ENCODE measurements at regions not wholly inside any gene's neighbourhood (a gene's known extent, or its start where the extent isn't known, plus 50 kb on each side); places are given as distances from the start of the nearest gene placed in this dataset.

DNA sequence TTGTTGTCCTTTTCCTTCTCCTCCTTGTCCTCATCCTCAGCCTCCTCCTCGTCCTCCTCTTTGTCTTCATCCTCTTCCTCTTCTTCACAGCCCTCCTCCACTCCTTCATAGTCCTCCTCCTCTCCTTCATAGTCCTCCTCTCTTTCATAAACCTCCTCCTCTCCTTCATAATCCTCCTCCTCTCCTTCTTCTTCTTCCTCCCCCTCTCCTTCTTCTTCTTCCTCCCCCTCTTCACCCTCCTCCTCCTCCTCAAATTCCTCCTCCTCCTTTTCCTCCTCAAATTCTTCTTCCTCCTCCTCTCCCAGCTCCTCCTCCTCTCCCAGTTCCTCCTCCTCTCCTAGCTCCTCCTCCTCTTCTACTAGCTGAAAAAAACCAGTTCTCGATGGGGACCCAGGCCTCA lies 143.8 kb upstream of the RADX start:
- in situ Hi-C loops (cut with HindIII; ENCODE audit: extremely low pct_ligation_motif_present, low pct_unique_long_range_greater_than_20kb) = no loop called here
- no peak for DNase-seq (ENCODE audit: low spot score)
- intact Hi-C loops (cut with micrococcal nuclease; ENCODE audit: unreplicated experiment) = no loop called here
- H2AFZ ChIP-seq (ENCODE audit: low read length) = no peak overlapping the region
- H3K27me3 ChIP-seq (ENCODE audit: control insufficient read depth in 1 of 2, insufficient read depth in 2 of 2, low read length in 2 of 2) = no peaks in the 10 kb centered on the region
- BruUV-seq (replicated peaks) = no TSS peak
- 5% methylated on average over 2 of the region's 2 CpGs for WGBS (ENCODE audit: low lambda C conversion rate)
- no peaks in the 10 kb centered on the region for H3K9me3 ChIP-seq (ENCODE audit: low read length)
- H3K4me2 ChIP-seq (ENCODE audit: low read depth, low read length) = no peak overlapping the region
- TF ChIP-seq, protein P1, sequence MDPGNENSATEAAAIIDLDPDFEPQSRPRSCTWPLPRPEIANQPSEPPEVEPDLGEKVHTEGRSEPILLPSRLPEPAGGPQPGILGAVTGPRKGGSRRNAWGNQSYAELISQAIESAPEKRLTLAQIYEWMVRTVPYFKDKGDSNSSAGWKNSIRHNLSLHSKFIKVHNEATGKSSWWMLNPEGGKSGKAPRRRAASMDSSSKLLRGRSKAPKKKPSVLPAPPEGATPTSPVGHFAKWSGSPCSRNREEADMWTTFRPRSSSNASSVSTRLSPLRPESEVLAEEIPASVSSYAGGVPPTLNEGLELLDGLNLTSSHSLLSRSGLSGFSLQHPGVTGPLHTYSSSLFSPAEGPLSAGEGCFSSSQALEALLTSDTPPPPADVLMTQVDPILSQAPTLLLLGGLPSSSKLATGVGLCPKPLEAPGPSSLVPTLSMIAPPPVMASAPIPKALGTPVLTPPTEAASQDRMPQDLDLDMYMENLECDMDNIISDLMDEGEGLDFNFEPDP (CRISPR knock-in tag; conservative IDR thresholded peaks at IDR 0.05) = no peak
- no peak for TF ChIP-seq ETV5 (CRISPR knock-in tag; IDR thresholded peaks at IDR 0.05; ENCODE audit: borderline replicate concordance)
- no peak for TF ChIP-seq YEATS2 (CRISPR knock-in tag; IDR thresholded peaks at IDR 0.05; ENCODE audit: borderline replicate concordance)
- no peak for TF ChIP-seq ZNF747 (CRISPR knock-in tag; IDR thresholded peaks at IDR 0.05; ENCODE audit: borderline replicate concordance)
- FAIRE-seq = no peak
- no peaks in the 10 kb centered on the region for H3K4me1 ChIP-seq (ENCODE audit: insufficient read depth, low read length)
- ATAC-seq = no peak
- POLR2A ChIA-PET = no interaction called here
- H3K4me3 ChIP-seq (replicated peaks in 1 of 3; ENCODE audit: insufficient read depth in 1 of 3, low read depth in 2 of 3, low read length in 3 of 3) = no peak overlapping the region
- CTCF ChIA-PET (ENCODE audit: low intra/inter-chr PET ratio, low total read pairs) = no interaction called here
- no peaks in the 10 kb centered on the region for H4K20me1 ChIP-seq (ENCODE audit: insufficient read depth, low read length)
- no peaks in the 10 kb centered on the region for H3K36me3 ChIP-seq (replicated peaks in 1 of 2; ENCODE audit: control insufficient read depth in 1 of 2, insufficient read depth in 2 of 2, low read length in 2 of 2)
- H3K9ac ChIP-seq (ENCODE audit: insufficient read depth, low read depth, low read length) = no peak overlapping the region
- H3K79me2 ChIP-seq (ENCODE audit: insufficient read depth, low read length) = no peaks in the 10 kb centered on the region
- H3K27ac ChIP-seq (ENCODE audit: extremely low read length, insufficient read depth, low read length) = no peak overlapping the region

DNA sequence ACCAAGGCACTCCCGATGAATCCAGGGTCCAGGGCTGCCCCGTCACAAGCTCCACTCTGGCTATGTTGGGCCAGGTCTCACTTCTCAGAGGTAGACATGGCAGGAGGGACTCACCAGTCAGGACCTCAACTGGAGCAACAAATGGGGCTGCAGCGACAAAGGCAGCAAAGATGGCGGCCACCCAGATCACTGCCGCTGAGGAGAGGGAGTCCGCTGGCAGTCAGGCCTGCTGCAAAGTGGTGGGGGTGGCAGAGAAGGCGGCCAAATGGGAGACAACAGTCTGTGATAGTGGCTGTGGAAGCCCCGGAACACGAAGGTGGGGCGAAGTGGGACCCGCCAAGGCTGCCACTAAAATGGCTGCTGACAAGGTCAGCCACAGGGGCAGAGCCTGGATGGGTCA lies 143.3 kb upstream of the RADX start:
- no peak overlapping the region for H3K4me2 ChIP-seq (ENCODE audit: low read depth, low read length)
- no peaks in the 10 kb centered on the region for H3K36me3 ChIP-seq (replicated peaks in 1 of 2; ENCODE audit: control insufficient read depth in 1 of 2, insufficient read depth in 2 of 2, low read length in 2 of 2)
- TF ChIP-seq JDP2 (CRISPR knock-in tag; IDR thresholded peaks at IDR 0.05; ENCODE audit: borderline replicate concordance) = no peak
- TF ChIP-seq NAIF1 (CRISPR knock-in tag; IDR thresholded peaks at IDR 0.05; ENCODE audit: borderline replicate concordance) = no peak
- no peak for TF ChIP-seq ZNF816 (CRISPR knock-in tag; IDR thresholded peaks at IDR 0.05; ENCODE audit: borderline replicate concordance)
- no peak for TF ChIP-seq NFIB (CRISPR knock-in tag; IDR thresholded peaks at IDR 0.05; ENCODE audit: borderline replicate concordance)
- no peak for TF ChIP-seq U2AF2 (IDR thresholded peaks at IDR 0.05; ENCODE audit: low read depth, low read length)
- no peaks in the 10 kb centered on the region for H3K4me1 ChIP-seq (ENCODE audit: insufficient read depth, low read length)
- ATAC-seq = no peak
- in situ Hi-C loops (cut with HindIII; ENCODE audit: extremely low pct_ligation_motif_present, low pct_unique_long_range_greater_than_20kb) (no loop called here), intact Hi-C loops (cut with micrococcal nuclease; ENCODE audit: unreplicated experiment) (no loop called here)
- no peaks in the 10 kb centered on the region for H4K20me1 ChIP-seq (ENCODE audit: insufficient read depth, low read length)
- H3K27ac ChIP-seq (ENCODE audit: extremely low read length, insufficient read depth, low read length) = no peak overlapping the region
- no peak for FAIRE-seq
- DNase-seq (ENCODE audit: low spot score) = no peak
- H3K27me3 ChIP-seq (ENCODE audit: control insufficient read depth in 1 of 2, insufficient read depth in 2 of 2, low read length in 2 of 2) = no peaks in the 10 kb centered on the region
- H3K4me3 ChIP-seq (replicated peaks in 1 of 3; ENCODE audit: insufficient read depth in 1 of 3, low read depth in 2 of 3, low read length in 3 of 3) = no peak overlapping the region
- no peaks in the 10 kb centered on the region for H3K9me3 ChIP-seq (ENCODE audit: low read length)
- no peak overlapping the region for H2AFZ ChIP-seq (ENCODE audit: low read length)
- ChIA-PET CTCF (ENCODE audit: low intra/inter-chr PET ratio, low total read pairs) (no interaction called here), POLR2A (no interaction called here)
- WGBS (ENCODE audit: low lambda C conversion rate) = 82% methylated on average over 5 of the region's 11 CpGs
- no peak overlapping the region for H3K9ac ChIP-seq (ENCODE audit: insufficient read depth, low read depth, low read length)
- no peaks in the 10 kb centered on the region for H3K79me2 ChIP-seq (ENCODE audit: insufficient read depth, low read length)
- BruUV-seq (replicated peaks) = no TSS peak

All from HepG2 (cell line).